ENCODE measurements at regions not wholly inside any gene's neighbourhood (a gene's known extent, or its start where the extent isn't known, plus 50 kb on each side); places are given as distances from the start of the nearest gene placed in this dataset.

DNA sequence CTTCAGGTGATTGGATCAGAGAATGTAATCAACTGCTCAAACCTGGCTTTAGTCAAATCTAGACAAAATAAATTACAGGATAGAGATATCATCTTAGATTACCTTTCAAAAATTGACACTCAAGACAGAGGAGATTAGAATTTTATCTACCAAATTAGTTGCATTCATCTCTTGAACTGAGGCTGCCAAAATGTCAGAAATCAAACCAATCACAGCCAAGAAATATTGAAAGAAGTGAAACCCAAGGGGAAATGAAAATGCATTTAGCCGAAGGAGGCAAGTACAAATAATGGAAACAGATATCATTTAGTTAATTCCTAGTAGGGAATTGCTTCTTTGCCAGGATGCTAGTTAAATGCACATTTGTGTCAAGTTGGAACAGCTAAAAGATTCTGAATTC lies 261.1 kb upstream of the PDZRN3 start:
- no peak overlapping the region for H3K27ac ChIP-seq
- H3K27me3 ChIP-seq (replicated peaks in 1 of 7), result no peaks in the 10 kb centered on the region
- no peaks in the 10 kb centered on the region for H3K4me1 ChIP-seq
- DNase-seq, result no peak
- H3K36me3 ChIP-seq, result no peaks in the 10 kb centered on the region
- TF ChIP-seq POLR2A (IDR thresholded peaks at IDR 0.05) (no peak), POLR2AphosphoS5 (IDR thresholded peaks at IDR 0.05) (no peak)
- TF ChIP-seq, protein P1, sequence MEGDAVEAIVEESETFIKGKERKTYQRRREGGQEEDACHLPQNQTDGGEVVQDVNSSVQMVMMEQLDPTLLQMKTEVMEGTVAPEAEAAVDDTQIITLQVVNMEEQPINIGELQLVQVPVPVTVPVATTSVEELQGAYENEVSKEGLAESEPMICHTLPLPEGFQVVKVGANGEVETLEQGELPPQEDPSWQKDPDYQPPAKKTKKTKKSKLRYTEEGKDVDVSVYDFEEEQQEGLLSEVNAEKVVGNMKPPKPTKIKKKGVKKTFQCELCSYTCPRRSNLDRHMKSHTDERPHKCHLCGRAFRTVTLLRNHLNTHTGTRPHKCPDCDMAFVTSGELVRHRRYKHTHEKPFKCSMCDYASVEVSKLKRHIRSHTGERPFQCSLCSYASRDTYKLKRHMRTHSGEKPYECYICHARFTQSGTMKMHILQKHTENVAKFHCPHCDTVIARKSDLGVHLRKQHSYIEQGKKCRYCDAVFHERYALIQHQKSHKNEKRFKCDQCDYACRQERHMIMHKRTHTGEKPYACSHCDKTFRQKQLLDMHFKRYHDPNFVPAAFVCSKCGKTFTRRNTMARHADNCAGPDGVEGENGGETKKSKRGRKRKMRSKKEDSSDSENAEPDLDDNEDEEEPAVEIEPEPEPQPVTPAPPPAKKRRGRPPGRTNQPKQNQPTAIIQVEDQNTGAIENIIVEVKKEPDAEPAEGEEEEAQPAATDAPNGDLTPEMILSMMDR (IDR thresholded peaks at IDR 0.05 in 8 of 11, conservative IDR thresholded peaks at IDR 0.05 in 3 of 11), result no peak
- H3K9me3 ChIP-seq, result peaks cover 0 to 5% (median 0%) of the 10 kb centered on the region in 8 donors
- 76 to 91% (median 83%) methylated on average over 1 of the region's 1 CpG for WGBS, 5 donors
- intact Hi-C loops (cut with DNase I; ENCODE audit: low total_unique reads), result no loop called here
- H3K4me3 ChIP-seq, result no peak overlapping the region

DNA sequence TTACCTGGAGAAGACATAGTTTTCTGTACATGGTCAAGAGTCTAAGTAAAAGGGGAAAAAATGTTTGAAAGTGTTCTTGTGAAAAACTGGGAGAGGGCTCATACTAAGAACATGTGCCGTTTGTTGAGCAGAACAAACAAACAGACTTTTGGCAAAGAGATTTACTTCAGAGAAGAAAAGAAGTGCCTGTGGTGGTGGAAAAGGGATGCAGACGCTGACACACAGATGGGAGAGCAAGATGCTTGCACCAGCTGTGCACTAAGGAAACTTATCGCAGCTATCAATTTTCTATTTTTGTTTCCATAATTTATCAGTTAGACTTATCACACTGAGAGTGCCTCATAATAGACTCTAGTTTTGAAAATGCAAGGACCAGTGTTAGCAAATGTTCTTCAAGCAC lies 259.6 kb upstream of the PDZRN3 start:
- Histone ChIP-seq H3K36me3 (no peaks in the 10 kb centered on the region), H3K27me3 (replicated peaks in 1 of 7) (no peaks in the 10 kb centered on the region), H3K4me3 (no peak overlapping the region), H3K4me1 (no peaks in the 10 kb centered on the region), H3K27ac (no peak overlapping the region), H3K9me3 (peaks cover 0 to 5% (median 0%) of the 10 kb centered on the region in 8 donors)
- intact Hi-C loops (cut with DNase I; ENCODE audit: low total_unique reads), result no loop called here
- 78 to 90% (median 87%) methylated on average over 3 of the region's 3 CpGs for WGBS, 5 donors
- DNase-seq, result no peak
- no peak for TF ChIP-seq POLR2A (IDR thresholded peaks at IDR 0.05)
- TF ChIP-seq, protein P1 (IDR thresholded peaks at IDR 0.05 in 8 of 11, conservative IDR thresholded peaks at IDR 0.05 in 3 of 11), result no peak
- TF ChIP-seq POLR2AphosphoS5 (IDR thresholded peaks at IDR 0.05), result no peak

DNA sequence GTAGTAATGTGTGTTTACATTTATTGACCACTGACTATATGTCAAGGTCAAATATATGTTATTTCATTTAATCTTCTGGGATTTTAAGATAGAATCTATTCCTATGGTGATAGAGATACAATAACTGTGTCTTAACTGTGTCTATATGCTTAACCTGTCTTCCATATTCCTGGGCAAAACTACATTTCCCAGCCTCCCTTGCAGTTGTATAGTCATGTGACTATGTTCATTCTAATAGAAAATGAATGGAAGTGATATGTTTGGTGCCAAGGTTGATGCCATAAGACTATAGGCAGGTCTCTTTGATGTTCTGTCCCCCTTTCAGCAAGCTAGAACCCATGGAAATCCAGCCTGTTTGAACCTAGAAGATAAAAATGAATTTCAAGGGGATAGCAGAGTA lies 258.8 kb upstream of the PDZRN3 start:
- H3K4me1 ChIP-seq, result no peaks in the 10 kb centered on the region
- no peak for DNase-seq
- H3K27me3 ChIP-seq (replicated peaks in 1 of 7), result no peaks in the 10 kb centered on the region
- H3K4me3 ChIP-seq, result no peak overlapping the region
- H3K9me3 ChIP-seq, result peaks cover 0 to 5% (median 0%) of the 10 kb centered on the region in 8 donors
- no peaks in the 10 kb centered on the region for H3K36me3 ChIP-seq
- no peak overlapping the region for H3K27ac ChIP-seq
- intact Hi-C loops (cut with DNase I; ENCODE audit: low total_unique reads), result no loop called here
- TF ChIP-seq POLR2AphosphoS5 (IDR thresholded peaks at IDR 0.05) (no peak), POLR2A (IDR thresholded peaks at IDR 0.05) (no peak)
- TF ChIP-seq, protein P1 (IDR thresholded peaks at IDR 0.05 in 8 of 11, conservative IDR thresholded peaks at IDR 0.05 in 3 of 11), result no peak

DNA sequence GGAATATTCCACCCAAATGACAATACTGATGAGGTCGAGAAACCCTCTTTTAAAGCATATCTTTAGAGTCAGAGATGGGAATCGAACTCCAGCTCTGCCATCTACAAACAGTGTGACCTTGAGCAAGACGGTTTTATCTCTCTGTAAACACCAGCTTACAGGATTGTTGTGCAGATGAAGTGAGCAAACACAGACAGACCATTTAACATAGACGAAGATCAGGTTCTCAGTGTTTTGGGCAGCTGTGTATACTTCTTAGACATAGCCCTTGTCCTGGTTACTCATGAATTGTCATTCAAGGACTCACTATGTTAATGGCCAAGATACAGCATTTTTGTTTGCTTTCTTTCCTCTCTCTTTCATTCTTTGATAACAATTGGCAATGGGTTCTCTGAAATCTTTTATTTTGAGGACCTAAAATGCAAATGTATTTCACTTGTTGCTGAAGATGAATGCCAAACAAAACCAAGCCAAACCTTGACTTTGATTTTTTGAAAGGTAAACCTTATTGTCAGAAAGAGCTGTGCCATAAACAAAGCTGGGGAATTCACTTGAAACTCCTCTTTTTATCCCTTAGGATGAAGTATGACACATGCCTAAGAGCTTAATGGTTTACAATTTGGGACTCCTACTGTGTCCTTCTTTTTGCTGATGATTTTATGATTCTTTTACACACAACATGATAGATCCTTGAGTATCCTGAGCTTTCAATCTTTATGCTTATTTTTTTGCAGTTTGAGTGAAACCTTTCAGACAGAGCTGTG lies 250.0 kb upstream of the PDZRN3 start:
- Histone ChIP-seq H3K9me3 (peaks cover 0 to 4% (median 0%) of the 10 kb centered on the region in 8 donors), H3K4me1 (no peaks in the 10 kb centered on the region), H3K27ac (no peak overlapping the region), H3K27me3 (replicated peaks in 1 of 7) (no peaks in the 10 kb centered on the region), H3K4me3 (no peak overlapping the region), H3K36me3 (no peaks in the 10 kb centered on the region)
- TF ChIP-seq, protein P1 (IDR thresholded peaks at IDR 0.05 in 8 of 11, conservative IDR thresholded peaks at IDR 0.05 in 3 of 11), result no peak
- TF ChIP-seq POLR2AphosphoS5 (IDR thresholded peaks at IDR 0.05) (no peak), POLR2A (IDR thresholded peaks at IDR 0.05) (no peak)
- DNase-seq, result no peak
- intact Hi-C loops (cut with DNase I; ENCODE audit: low total_unique reads), result no loop called here
- WGBS, 5 donors, result 49 to 75% (median 59%) methylated on average over 4 of the region's 4 CpGs
